Right lobe of liver (tissue), 4 donors: ENCODE measurements at regions not wholly inside any gene's neighbourhood (a gene's known extent, or its start where the extent isn't known, plus 50 kb on each side); places are given as distances from the start of the nearest gene placed in this dataset.

Source experiments
- CTCF ChIP-seq, 4 donors: fragments of 200-600 bp in 3 of 4; fragments of 450-650 bp in 1 of 4; IDR thresholded peaks; one replicate each; pipeline versions ENCODE4 v1.5.1 to v1.8.0; 2016 to 2022; ENCODE audit warnings: antibody characterized with exemption in 4 of 4, mild to moderate bottlenecking in 2 of 4
- POLR2A ChIP-seq: fragments of 450-650 bp; IDR thresholded peaks from one replicate; pipeline ENCODE4 v1.6.1; 2017; ENCODE audit warnings: antibody characterized with exemption, mild to moderate bottlenecking
- donor health status: DM: no; HTN: no; CAD: no.
- donor health status: DM: no; HTN: no; CAD: no.
- donor health status: DM: no; HTN: yes; CAD: no.

- TF ChIP-seq CTCF (IDR thresholded peaks at IDR 0.05) (no peak), POLR2A (no peak)
Measured at GRCh38 chr2:11005032-11005431, 93.3 kb downstream of the KCNF1 start.
